Transverse colon (tissue), 3 donors: ENCODE measurements at regions not wholly inside any gene's neighbourhood (a gene's known extent, or its start where the extent isn't known, plus 50 kb on each side); places are given as distances from the start of the nearest gene placed in this dataset.

Source experiments
- EP300 ChIP-seq: sonication (generic); formaldehyde crosslinking; IDR thresholded peaks from one replicate; pipeline ENCODE4 v1.6.1; 2017; ENCODE audit warnings: antibody characterized with exemption, low read depth
- POLR2A ChIP-seq: fragments of 450-650 bp; IDR thresholded peaks from one replicate; pipeline ENCODE4 v1.6.1; 2016; ENCODE audit warnings: antibody characterized with exemption, mild to moderate bottlenecking, moderate library complexity
- TF ChIP-seq, protein P1 (sequence below), 5 experiments: fragments of 200-600 bp in 3 of 5; fragments of 450-650 bp in 2 of 5; sonication (generic) in 3 of 5; IDR thresholded peaks; 1 replicate in 2 of 5; 2 replicates in 3 of 5; pipeline ENCODE4 v1.5.1; 2016 to 2017; ENCODE audit warnings: antibody characterized with exemption in 5 of 5, inconsistent platforms in 3 of 5, mild to moderate bottlenecking in 2 of 5, moderate library complexity in 1 of 5

GRCh38 chr3:14039149-14039548, 85.5 kb downstream of the CHCHD4 start:
- TF ChIP-seq, protein P1, sequence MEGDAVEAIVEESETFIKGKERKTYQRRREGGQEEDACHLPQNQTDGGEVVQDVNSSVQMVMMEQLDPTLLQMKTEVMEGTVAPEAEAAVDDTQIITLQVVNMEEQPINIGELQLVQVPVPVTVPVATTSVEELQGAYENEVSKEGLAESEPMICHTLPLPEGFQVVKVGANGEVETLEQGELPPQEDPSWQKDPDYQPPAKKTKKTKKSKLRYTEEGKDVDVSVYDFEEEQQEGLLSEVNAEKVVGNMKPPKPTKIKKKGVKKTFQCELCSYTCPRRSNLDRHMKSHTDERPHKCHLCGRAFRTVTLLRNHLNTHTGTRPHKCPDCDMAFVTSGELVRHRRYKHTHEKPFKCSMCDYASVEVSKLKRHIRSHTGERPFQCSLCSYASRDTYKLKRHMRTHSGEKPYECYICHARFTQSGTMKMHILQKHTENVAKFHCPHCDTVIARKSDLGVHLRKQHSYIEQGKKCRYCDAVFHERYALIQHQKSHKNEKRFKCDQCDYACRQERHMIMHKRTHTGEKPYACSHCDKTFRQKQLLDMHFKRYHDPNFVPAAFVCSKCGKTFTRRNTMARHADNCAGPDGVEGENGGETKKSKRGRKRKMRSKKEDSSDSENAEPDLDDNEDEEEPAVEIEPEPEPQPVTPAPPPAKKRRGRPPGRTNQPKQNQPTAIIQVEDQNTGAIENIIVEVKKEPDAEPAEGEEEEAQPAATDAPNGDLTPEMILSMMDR (IDR thresholded peaks at IDR 0.05), result no peak
- TF ChIP-seq POLR2A (no peak), EP300 (no peak)
